ENCODE measurements at regions not wholly inside any gene's neighbourhood (a gene's known extent, or its start where the extent isn't known, plus 50 kb on each side); places are given as distances from the start of the nearest gene placed in this dataset.

- ChIA-PET CTCF (no interaction called here), POLR2A (no interaction called here)
- no peak for DNase-seq (ENCODE audit: extremely low spot score)
These were observed 86.0 kb downstream of the CDC42EP3 start for GRCh38 chr2:37585295-37585908.

GRCh38 chr2:37585982-37586621, 85.3 kb downstream of the CDC42EP3 start:
- ChIA-PET CTCF (no interaction called here), POLR2A (no interaction called here)
- no peak for DNase-seq (ENCODE audit: extremely low spot score)
- TF ChIP-seq LEF1 (IDR thresholded peaks at IDR 0.05; ENCODE audit: borderline replicate concordance) (no peak), ZNF384 (IDR thresholded peaks at IDR 0.05) (no peak), TARDBP (IDR thresholded peaks at IDR 0.05) (no peak)

More at GRCh38 chr2:37585295-37585908, 86.0 kb downstream of the CDC42EP3 start:
- TF ChIP-seq HDGF (IDR thresholded peaks at IDR 0.05; ENCODE audit: borderline replicate concordance), result no peak
- TF ChIP-seq FOXA1 (IDR thresholded peaks at IDR 0.05), result no peak
- no peak for TF ChIP-seq PKNOX1 (IDR thresholded peaks at IDR 0.05)
- TF ChIP-seq CTBP1 (IDR thresholded peaks at IDR 0.05; ENCODE audit: borderline replicate concordance), result no peak
- TF ChIP-seq FOXM1 (IDR thresholded peaks at IDR 0.05; ENCODE audit: borderline replicate concordance), result no peak
- TF ChIP-seq NFRKB (IDR thresholded peaks at IDR 0.05), result no peak
- no peak for TF ChIP-seq BHLHE40 (IDR thresholded peaks at IDR 0.05; ENCODE audit: borderline replicate concordance)
- no peak for TF ChIP-seq L3MBTL2 (conservative IDR thresholded peaks at IDR 0.05)
- TF ChIP-seq ELF4 (IDR thresholded peaks at IDR 0.05), result no peak
- TF ChIP-seq LEF1 (IDR thresholded peaks at IDR 0.05; ENCODE audit: borderline replicate concordance), result no peak
- TF ChIP-seq TARDBP (IDR thresholded peaks at IDR 0.05), result no peak

GRCh38 chr2:37586663-37587317, 84.7 kb downstream of the CDC42EP3 start:
- CTCF ChIA-PET, result no interaction called here
- TF ChIP-seq PKNOX1 (IDR thresholded peaks at IDR 0.05) (no peak), FOXM1 (IDR thresholded peaks at IDR 0.05; ENCODE audit: borderline replicate concordance) (no peak), BHLHE40 (IDR thresholded peaks at IDR 0.05; ENCODE audit: borderline replicate concordance) (no peak), LEF1 (IDR thresholded peaks at IDR 0.05; ENCODE audit: borderline replicate concordance) (no peak), FOXA1 (IDR thresholded peaks at IDR 0.05) (no peak), FOXK2 (IDR thresholded peaks at IDR 0.05) (no peak), CTBP1 (IDR thresholded peaks at IDR 0.05; ENCODE audit: borderline replicate concordance) (no peak), SUZ12 (IDR thresholded peaks at IDR 0.05) (no peak), ELF4 (IDR thresholded peaks at IDR 0.05) (no peak), SP1 (IDR thresholded peaks at IDR 0.05) (no peak), HDGF (IDR thresholded peaks at IDR 0.05; ENCODE audit: borderline replicate concordance) (no peak), ARNT (IDR thresholded peaks at IDR 0.05) (no peak), L3MBTL2 (conservative IDR thresholded peaks at IDR 0.05) (no peak), NFRKB (IDR thresholded peaks at IDR 0.05) (no peak), ZNF384 (IDR thresholded peaks at IDR 0.05) (no peak), TARDBP (IDR thresholded peaks at IDR 0.05) (no peak)
- DNase-seq (ENCODE audit: extremely low spot score), result no peak
- POLR2A ChIA-PET, result no interaction called here

- no peak for TF ChIP-seq PKNOX1 (IDR thresholded peaks at IDR 0.05)
- TF ChIP-seq BHLHE40 (IDR thresholded peaks at IDR 0.05; ENCODE audit: borderline replicate concordance), result no peak
- TF ChIP-seq CTBP1 (IDR thresholded peaks at IDR 0.05; ENCODE audit: borderline replicate concordance), result no peak
- no peak for TF ChIP-seq SUZ12 (IDR thresholded peaks at IDR 0.05)
- no peak for TF ChIP-seq LEF1 (IDR thresholded peaks at IDR 0.05; ENCODE audit: borderline replicate concordance)
- TF ChIP-seq ARNT (IDR thresholded peaks at IDR 0.05), result no peak
- TF ChIP-seq TARDBP (IDR thresholded peaks at IDR 0.05), result no peak
- TF ChIP-seq NFRKB (IDR thresholded peaks at IDR 0.05), result no peak
- no peak for TF ChIP-seq FOXK2 (IDR thresholded peaks at IDR 0.05)
- no peak for TF ChIP-seq ELF4 (IDR thresholded peaks at IDR 0.05)
- TF ChIP-seq FOXM1 (IDR thresholded peaks at IDR 0.05; ENCODE audit: borderline replicate concordance), result no peak
- TF ChIP-seq FOXA1 (IDR thresholded peaks at IDR 0.05), result no peak
- no peak for TF ChIP-seq SP1 (IDR thresholded peaks at IDR 0.05)
- TF ChIP-seq HDGF (IDR thresholded peaks at IDR 0.05; ENCODE audit: borderline replicate concordance), result no peak
- TF ChIP-seq ZNF384 (IDR thresholded peaks at IDR 0.05), result no peak
- no peak for TF ChIP-seq L3MBTL2 (conservative IDR thresholded peaks at IDR 0.05)
- CTCF ChIA-PET, result no interaction called here
- DNase-seq (ENCODE audit: extremely low spot score), result no peak
- POLR2A ChIA-PET, result no interaction called here
These were observed 83.6 kb downstream of the CDC42EP3 start for GRCh38 chr2:37587817-37588216.

DNA sequence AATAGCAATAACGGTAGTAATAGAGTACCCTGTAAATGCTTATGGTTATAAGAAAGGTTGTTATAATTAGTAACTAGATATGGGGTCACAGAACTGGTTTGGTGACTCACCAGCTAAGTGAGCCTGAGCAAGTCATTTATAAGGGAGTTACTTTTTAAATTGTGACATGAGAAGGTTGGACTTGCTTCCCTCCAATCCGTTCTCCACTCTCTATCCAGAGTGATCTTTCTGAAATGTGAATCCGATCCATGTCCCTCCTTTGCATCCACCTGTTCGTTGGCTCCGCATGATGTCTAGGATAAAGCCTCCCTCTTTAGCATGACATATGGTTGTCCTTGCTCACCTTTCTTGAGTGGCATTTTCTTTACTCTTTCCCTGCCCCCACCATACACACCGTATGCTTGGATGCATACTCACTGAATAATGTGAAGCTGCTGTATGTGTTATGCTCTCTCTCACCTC, 83.1 kb downstream of the CDC42EP3 start:
- POLR2A ChIA-PET, result no interaction called here
- CTCF ChIA-PET, result no interaction called here
- TF ChIP-seq TARDBP (IDR thresholded peaks at IDR 0.05) (no peak), BHLHE40 (IDR thresholded peaks at IDR 0.05; ENCODE audit: borderline replicate concordance) (no peak), LEF1 (IDR thresholded peaks at IDR 0.05; ENCODE audit: borderline replicate concordance) (no peak), L3MBTL2 (conservative IDR thresholded peaks at IDR 0.05) (no peak), ARNT (IDR thresholded peaks at IDR 0.05) (no peak), SUZ12 (IDR thresholded peaks at IDR 0.05) (no peak), FOXK2 (IDR thresholded peaks at IDR 0.05) (no peak), FOXM1 (IDR thresholded peaks at IDR 0.05; ENCODE audit: borderline replicate concordance) (no peak), FOXA1 (IDR thresholded peaks at IDR 0.05) (no peak), ELF4 (IDR thresholded peaks at IDR 0.05) (no peak), HDGF (IDR thresholded peaks at IDR 0.05; ENCODE audit: borderline replicate concordance) (no peak), CTBP1 (IDR thresholded peaks at IDR 0.05; ENCODE audit: borderline replicate concordance) (no peak), SP1 (IDR thresholded peaks at IDR 0.05) (no peak), ZNF384 (IDR thresholded peaks at IDR 0.05) (no peak), PKNOX1 (IDR thresholded peaks at IDR 0.05) (no peak), NFRKB (IDR thresholded peaks at IDR 0.05) (no peak)
- no peak for DNase-seq (ENCODE audit: extremely low spot score)

Measured in HEK293T (cell line).